GM10248 (cell line): ENCODE measurements at regions not wholly inside any gene's neighbourhood (a gene's known extent, or its start where the extent isn't known, plus 50 kb on each side); places are given as distances from the start of the nearest gene placed in this dataset.

ENCODE experiments used
- CTCF ChIA-PET: fragments of 300-600 bp; sonication (Branson Sonifier 250); formaldehyde crosslinking; extraction: SDS; loops from one replicate; lab custom pipeline; 2021; ENCODE audit warnings: antibody characterized with exemption; lab: Yijun Ruan, JAX
- POLR2A ChIA-PET: fragments of 350-650 bp; sonication (Branson Sonifier 250); formaldehyde crosslinking; extraction: SDS; loops from one replicate; lab custom pipeline; 2020; ENCODE audit warnings: antibody characterized with exemption; lab: Yijun Ruan, JAX
- DNase-seq: peaks from one replicate; pipeline ENCODE4 v3.0.0; 2012; ENCODE audit errors: extremely low spot score
- CTCF ChIP-seq: IDR thresholded peaks from 2 replicates; pipeline ENCODE4 v1.5.1; 2012; ENCODE audit warnings: mild to moderate bottlenecking, low read depth; ENCODE audit errors: extremely low read depth, missing control alignments, control extremely low read depth

GRCh38 chr11:83371489-83371888, 85.3 kb upstream of the CCDC90B start:
- ChIA-PET CTCF (interaction anchor here (1.4 kb wide), 1 partner anchor 79 kb away, joined by 3 read pairs; no protein-coding TSS in a partner anchor), POLR2A (no interaction called here)
- TF ChIP-seq CTCF = no peak

DNA sequence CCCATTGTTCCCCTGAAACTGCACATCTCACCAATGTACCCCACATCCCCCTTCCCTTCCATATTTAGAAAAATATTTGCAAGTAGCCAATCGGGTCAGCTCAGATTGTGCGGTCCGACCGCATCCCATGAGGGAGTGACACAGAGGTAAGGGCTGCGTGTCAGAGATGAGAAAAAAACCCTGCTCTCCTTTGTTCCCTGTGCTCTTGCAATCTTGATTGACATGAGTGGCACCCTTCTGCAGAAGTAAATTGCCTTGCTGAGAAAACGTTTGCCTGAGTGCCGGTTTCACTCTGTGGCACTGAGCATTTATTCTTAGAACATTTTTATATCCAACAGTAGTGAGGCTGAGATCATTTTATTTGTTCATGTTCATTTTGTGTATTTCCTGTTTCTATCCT, 81.6 kb upstream of the CCDC90B start:
- CTCF ChIA-PET = interaction anchor here (1.3 kb wide), 1 partner anchor 11 kb away, joined by 3 read pairs; no protein-coding TSS in a partner anchor

More at GRCh38 chr11:83371489-83371888, 85.3 kb upstream of the CCDC90B start:
- DNase-seq = no peak

DNA sequence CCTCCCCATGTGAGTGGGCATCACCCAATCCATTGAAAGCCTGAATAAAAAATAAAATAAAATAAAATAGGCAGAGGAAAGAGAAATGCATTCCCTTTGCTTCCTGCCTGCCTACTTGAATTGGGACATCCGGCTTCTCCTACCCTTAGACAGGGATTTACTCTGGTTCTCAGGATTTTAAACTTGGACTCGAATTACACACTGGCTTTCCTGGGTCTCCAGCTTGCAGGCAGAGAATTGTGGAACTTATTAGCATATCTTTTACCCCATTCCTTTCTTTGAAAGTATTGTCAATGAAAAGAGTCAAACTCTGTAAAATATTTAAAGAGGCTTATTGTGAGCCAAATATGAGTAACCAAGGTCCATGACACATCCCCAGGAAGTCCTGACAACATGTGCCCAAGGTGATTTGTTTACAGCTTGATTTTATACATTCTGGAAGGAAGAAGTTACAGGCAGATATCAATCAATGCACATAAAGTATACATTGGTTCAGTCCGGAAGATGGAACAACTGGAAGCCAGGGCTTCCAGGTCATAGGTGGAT, 78.4 kb upstream of the CCDC90B start:
- TF ChIP-seq CTCF = no peak
- POLR2A ChIA-PET = no interaction called here
- CTCF ChIA-PET = no interaction called here
- DNase-seq = no peak

More for the DNA sequence above, 81.6 kb upstream of the CCDC90B start:
- TF ChIP-seq CTCF = no peak
- POLR2A ChIA-PET = no interaction called here
- no peak for DNase-seq

GRCh38 chr11:83363312-83363711, 77.1 kb upstream of the CCDC90B start:
- ChIA-PET CTCF (no interaction called here), POLR2A (no interaction called here)
- no peak for TF ChIP-seq CTCF
- no peak for DNase-seq

- TF ChIP-seq CTCF = no peak
- CTCF ChIA-PET = interaction anchor here (1.0 kb wide), 1 partner anchor 13 kb away, joined by 3 read pairs; no protein-coding TSS in a partner anchor
- POLR2A ChIA-PET = no interaction called here
- no peak for DNase-seq
Observed at GRCh38 chr11:83361831-83362230, 75.7 kb upstream of the CCDC90B start.

GRCh38 chr11:83355391-83355790, 69.2 kb upstream of the CCDC90B start:
- no peak for TF ChIP-seq CTCF
- POLR2A ChIA-PET = no interaction called here
- CTCF ChIA-PET = interaction anchor here (1.2 kb wide), 1 partner anchor 365 kb away, joined by 3 read pairs; no protein-coding TSS in a partner anchor
- DNase-seq = no peak

DNA sequence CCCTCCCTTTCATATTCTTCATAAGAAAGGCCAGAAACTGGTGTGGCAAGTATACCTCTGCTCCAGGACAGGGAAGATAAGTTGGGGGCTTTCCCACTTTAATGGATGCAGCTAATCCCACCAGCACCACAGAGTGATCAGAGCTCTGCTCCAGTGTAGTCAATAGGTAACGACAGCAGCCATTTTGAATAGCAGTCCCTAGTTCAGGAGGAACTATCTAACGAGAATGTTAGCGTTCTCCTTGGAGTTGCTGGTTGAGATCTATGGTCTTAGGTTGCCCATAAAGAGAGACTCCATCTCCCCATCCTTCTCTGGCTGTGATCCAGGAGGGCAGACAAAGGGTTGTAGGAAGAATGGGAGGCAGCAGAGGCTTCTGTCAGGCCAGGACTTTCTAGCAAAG, 64.0 kb upstream of the CCDC90B start:
- ChIA-PET POLR2A (no interaction called here), CTCF (no interaction called here)
- TF ChIP-seq CTCF = no peak
- DNase-seq = no peak
